ENCODE measurements at regions not wholly inside any gene's neighbourhood (a gene's known extent, or its start where the extent isn't known, plus 50 kb on each side); places are given as distances from the start of the nearest gene placed in this dataset.

DNA sequence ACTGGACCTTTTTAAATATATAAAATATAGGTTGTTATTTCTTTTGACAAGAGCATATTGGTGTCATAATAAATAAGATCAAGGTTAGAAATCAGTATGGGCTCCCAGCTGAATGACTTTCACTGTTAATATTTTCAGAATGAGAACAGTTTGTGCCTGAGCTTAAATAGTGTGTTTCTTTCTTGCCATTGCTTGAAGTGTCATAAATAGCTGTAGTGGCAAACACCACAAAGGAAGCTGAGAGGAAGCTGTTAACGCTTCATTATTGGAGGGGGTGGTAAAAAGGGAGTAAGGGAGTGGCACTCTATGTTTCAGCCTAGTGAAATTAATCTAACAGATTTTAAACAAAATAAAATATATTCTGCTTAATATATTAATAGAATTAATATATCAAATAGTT lies 1089.8 kb upstream of the NCAM2 start:
- TF ChIP-seq FOXA1 (IDR thresholded peaks at IDR 0.05) (no peak), ZNF384 (IDR thresholded peaks at IDR 0.05) (no peak), CTBP1 (IDR thresholded peaks at IDR 0.05; ENCODE audit: borderline replicate concordance) (no peak), LEF1 (IDR thresholded peaks at IDR 0.05; ENCODE audit: borderline replicate concordance) (no peak), FOXM1 (IDR thresholded peaks at IDR 0.05; ENCODE audit: borderline replicate concordance) (no peak), FOXK2 (IDR thresholded peaks at IDR 0.05) (no peak), PKNOX1 (IDR thresholded peaks at IDR 0.05) (no peak), NFRKB (IDR thresholded peaks at IDR 0.05) (no peak), ELF4 (IDR thresholded peaks at IDR 0.05) (no peak)

Measured in HEK293T (cell line).